ENCODE measurements at regions not wholly inside any gene's neighbourhood (a gene's known extent, or its start where the extent isn't known, plus 50 kb on each side); places are given as distances from the start of the nearest gene placed in this dataset.

GRCh38 chr12:127351481-127352010, 915.4 kb upstream of the TMEM132C start:
- H3K79me2 ChIP-seq (ENCODE audit: insufficient read depth, low read length): no peaks in the 10 kb centered on the region
- H2BK15ac ChIP-seq (ENCODE audit: low read depth, low read length): no peak overlapping the region
- no peaks in the 10 kb centered on the region for H3K9me3 ChIP-seq (ENCODE audit: control insufficient read depth, low read depth, low read length)
- H4K5ac ChIP-seq (ENCODE audit: insufficient read length, low read depth, low read length): no peak overlapping the region
- Mint-ChIP-seq H3K27me3 (ENCODE audit: low read depth) (peaks cover 5% of the 10 kb centered on the region; the same call in 1 of the 2 replicates), H3K4me3 (no peak overlapping the region), H3K36me3 (ENCODE audit: insufficient read depth in 1 of 3, low read depth in 3 of 3) (peaks cover 5 to 19% (median 14%) of the 10 kb centered on the region in 3 experiments; a peak in 5 of 7 replicates), H3K9me3 (peaks cover 22 to 30% of the 10 kb centered on the region in 2 experiments), H3K4me1 (no peaks in the 10 kb centered on the region), H3K27ac (no peak overlapping the region)
- H4K8ac ChIP-seq (replicated peaks; ENCODE audit: insufficient read length, low read depth, low read length): no peak overlapping the region
- no peak overlapping the region for H3K56ac ChIP-seq (ENCODE audit: insufficient read length, low read depth, low read length)
- H3K4me1 ChIP-seq (ENCODE audit: insufficient read depth, low read length): no peaks in the 10 kb centered on the region
- no peak overlapping the region for H2AFZ ChIP-seq (ENCODE audit: low read length)
- no peak overlapping the region for H4K91ac ChIP-seq (ENCODE audit: insufficient read length, low read depth, low read length)
- no peaks in the 10 kb centered on the region for H4K20me1 ChIP-seq (ENCODE audit: control insufficient read depth, insufficient read depth, insufficient read length)
- H3T11ph ChIP-seq (ENCODE audit: low read length): no peak overlapping the region
- H3K4me2 ChIP-seq (ENCODE audit: insufficient read depth, insufficient read length, low read length): no peak overlapping the region
- no peak for TF ChIP-seq CTCF (conservative IDR thresholded peaks at IDR 0.05)
- H3K27me3 ChIP-seq (ENCODE audit: insufficient read depth, low read length): no peaks in the 10 kb centered on the region
- H2BK5ac ChIP-seq (ENCODE audit: insufficient read length, low read length): no peak overlapping the region
- no peak overlapping the region for H3K9ac ChIP-seq (ENCODE audit: extremely low read depth, insufficient read length, low read length)
- H2BK12ac ChIP-seq (ENCODE audit: insufficient read length, low read depth, low read length): no peak overlapping the region
- H3K23ac ChIP-seq (ENCODE audit: insufficient read length, low read depth, low read length): no peak overlapping the region
- H2BK120ac ChIP-seq (ENCODE audit: low read depth, low read length, poor library complexity, severe bottlenecking): no peak overlapping the region
- no peaks in the 10 kb centered on the region for H3K23me2 ChIP-seq (ENCODE audit: insufficient read length, low read depth, low read length, poor library complexity, severe bottlenecking)
- H3K4ac ChIP-seq (ENCODE audit: low read depth, low read length): no peak overlapping the region
- no peak for DNase-seq
- H3K14ac ChIP-seq (ENCODE audit: insufficient read depth, low read length): no peak overlapping the region
- no peak overlapping the region for H3K18ac ChIP-seq (ENCODE audit: insufficient read length, low read depth, low read length)
- no CpG with 5 or more reads among the region's 11 CpGs for WGBS (ENCODE audit: extremely low coverage, insufficient read length, low lambda C conversion rate)
- no peak overlapping the region for H2AK5ac ChIP-seq (ENCODE audit: insufficient read length, low read length)
- no peak overlapping the region for H2BK20ac ChIP-seq (ENCODE audit: low read depth, low read length, poor library complexity, severe bottlenecking)
- no peak overlapping the region for H3K27ac ChIP-seq (ENCODE audit: insufficient read length, low read depth, low read length)
- H3K79me1 ChIP-seq (ENCODE audit: insufficient read depth, low read depth, low read length, poor library complexity, severe bottlenecking): no peaks in the 10 kb centered on the region

Data from H9 (cell line).